ENCODE measurements at regions not wholly inside any gene's neighbourhood (a gene's known extent, or its start where the extent isn't known, plus 50 kb on each side); places are given as distances from the start of the nearest gene placed in this dataset.

DNA sequence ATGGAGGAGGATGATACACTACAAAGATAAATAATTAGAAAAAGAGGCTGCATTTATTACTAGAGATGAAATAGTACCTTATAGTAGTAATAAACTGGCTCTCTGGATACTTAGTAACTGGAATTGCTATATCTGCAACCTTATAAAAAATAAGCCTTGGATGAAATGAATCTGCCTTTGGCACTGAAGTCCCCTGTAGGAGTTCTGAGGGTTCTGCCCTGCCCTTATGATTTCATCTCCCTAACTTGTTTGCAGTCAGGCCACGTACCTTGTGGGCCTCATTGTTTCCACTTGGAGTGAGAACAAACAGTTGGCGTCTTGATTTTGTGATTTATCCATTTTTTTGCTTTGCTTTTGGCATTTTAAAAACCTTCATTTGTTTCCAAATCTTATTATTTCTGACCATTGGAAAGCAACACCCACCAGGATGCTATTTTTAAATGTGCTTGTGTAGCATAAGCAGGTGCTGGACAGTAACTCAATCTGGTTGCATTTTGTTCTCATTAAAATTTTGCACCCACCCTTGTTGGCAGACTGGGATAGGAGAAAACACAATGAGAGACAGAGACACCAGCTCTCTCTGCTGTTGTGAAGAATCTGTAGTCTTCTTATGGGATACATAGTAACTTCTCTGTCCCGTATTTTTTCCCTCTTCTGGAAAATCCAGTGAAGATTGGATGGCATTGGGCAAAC is 518.9 kb upstream of the SGCD start:
- Histone ChIP-seq H2AFZ (ENCODE audit: low read depth, low read length) (no peak overlapping the region), H3K9ac (ENCODE audit: low read depth, low read length) (no peak overlapping the region), H3K4me1 (ENCODE audit: insufficient read depth, low read length) (no peaks in the 10 kb centered on the region), H3K36me3 (ENCODE audit: insufficient read depth, low read length) (no peaks in the 10 kb centered on the region), H3K4me2 (ENCODE audit: insufficient read depth, low read length) (no peak overlapping the region), H3K79me2 (ENCODE audit: insufficient read depth, low read length) (no peaks in the 10 kb centered on the region), H4K20me1 (ENCODE audit: insufficient read depth, low read length) (no peaks in the 10 kb centered on the region), H3K4me3 (ENCODE audit: low read depth in 1 of 2, low read length in 2 of 2) (no peak overlapping the region), H3K9me3 (ENCODE audit: insufficient read depth, low read length, severe bottlenecking) (no peaks in the 10 kb centered on the region), H3K27me3 (ENCODE audit: insufficient read depth, low read length, poor library complexity) (no peaks in the 10 kb centered on the region), H3K27ac (ENCODE audit: low read length) (no peak overlapping the region)
- TF ChIP-seq CTCF (IDR thresholded peaks at IDR 0.05; ENCODE audit: borderline replicate concordance, extremely low read depth, low read length, poor library complexity, severe bottlenecking) (no peak), EZH2 (IDR thresholded peaks at IDR 0.05; ENCODE audit: borderline replicate concordance, low read depth, low read length, severe bottlenecking) (no peak)
- DNase-seq (no peak), ATAC-seq (ENCODE audit: insufficient read depth, low read depth) (no peak)

DNA sequence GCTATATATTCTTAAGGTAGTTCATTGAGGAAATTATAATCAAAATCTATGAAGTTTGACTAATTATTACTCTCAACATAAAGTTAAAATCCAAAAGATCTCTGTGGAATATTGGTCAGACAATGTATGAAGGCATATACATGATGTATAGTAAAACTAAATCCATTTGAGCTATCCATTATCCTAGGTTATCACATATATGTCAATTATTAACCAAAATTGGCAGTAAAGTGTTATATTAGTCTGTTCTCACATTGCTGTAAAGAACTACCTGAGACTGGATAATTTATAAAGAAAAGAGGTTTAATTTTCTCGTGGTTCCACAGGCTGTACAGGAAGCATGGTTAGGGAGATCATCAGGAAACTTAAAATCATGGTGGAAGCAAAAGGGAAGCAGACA is 511.7 kb upstream of the SGCD start:
- H3K4me1 ChIP-seq (ENCODE audit: insufficient read depth, low read length): no peaks in the 10 kb centered on the region
- H3K9ac ChIP-seq (ENCODE audit: low read depth, low read length): no peak overlapping the region
- H3K79me2 ChIP-seq (ENCODE audit: insufficient read depth, low read length): no peaks in the 10 kb centered on the region
- no peaks in the 10 kb centered on the region for H3K36me3 ChIP-seq (ENCODE audit: insufficient read depth, low read length)
- TF ChIP-seq CTCF (IDR thresholded peaks at IDR 0.05; ENCODE audit: borderline replicate concordance, extremely low read depth, low read length, poor library complexity, severe bottlenecking) (no peak), EZH2 (IDR thresholded peaks at IDR 0.05; ENCODE audit: borderline replicate concordance, low read depth, low read length, severe bottlenecking) (no peak)
- H3K4me3 ChIP-seq (ENCODE audit: low read depth in 1 of 2, low read length in 2 of 2): no peak overlapping the region
- no peaks in the 10 kb centered on the region for H3K27me3 ChIP-seq (ENCODE audit: insufficient read depth, low read length, poor library complexity)
- H3K9me3 ChIP-seq (ENCODE audit: insufficient read depth, low read length, severe bottlenecking): no peaks in the 10 kb centered on the region
- no peak overlapping the region for H2AFZ ChIP-seq (ENCODE audit: low read depth, low read length)
- H4K20me1 ChIP-seq (ENCODE audit: insufficient read depth, low read length): no peaks in the 10 kb centered on the region
- no peak overlapping the region for H3K4me2 ChIP-seq (ENCODE audit: insufficient read depth, low read length)
- DNase-seq: no peak
- H3K27ac ChIP-seq (ENCODE audit: low read length): no peak overlapping the region
- no peak for ATAC-seq (ENCODE audit: insufficient read depth, low read depth)

DNA sequence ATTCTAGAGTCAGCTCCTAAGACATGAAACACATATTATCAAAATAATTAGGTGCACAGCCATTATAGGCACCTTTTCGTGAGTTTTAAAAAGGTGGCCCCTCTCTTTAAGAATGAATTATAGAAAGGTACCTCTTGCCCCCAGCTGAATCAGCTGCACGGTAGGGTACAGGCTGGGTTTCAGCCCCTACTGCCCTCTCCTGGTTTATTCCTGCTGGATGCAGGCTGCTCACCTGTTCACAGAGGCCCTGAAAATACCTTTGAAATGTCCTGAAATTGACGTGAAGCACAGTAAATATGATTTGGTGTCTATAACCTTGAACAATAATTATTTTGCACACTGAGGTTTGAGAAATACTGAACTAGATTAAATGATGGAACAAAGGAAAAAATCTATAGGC is 504.8 kb upstream of the SGCD start:
- TF ChIP-seq CTCF (IDR thresholded peaks at IDR 0.05; ENCODE audit: borderline replicate concordance, extremely low read depth, low read length, poor library complexity, severe bottlenecking): no peak
- no peak for TF ChIP-seq EZH2 (IDR thresholded peaks at IDR 0.05; ENCODE audit: borderline replicate concordance, low read depth, low read length, severe bottlenecking)
- no peak for ATAC-seq (ENCODE audit: insufficient read depth, low read depth)

More for the DNA sequence above, 504.8 kb upstream of the SGCD start:
- Histone ChIP-seq H3K27ac (ENCODE audit: low read length) (no peak overlapping the region), H3K9me3 (ENCODE audit: insufficient read depth, low read length, severe bottlenecking) (no peaks in the 10 kb centered on the region), H3K27me3 (ENCODE audit: insufficient read depth, low read length, poor library complexity) (peaks cover 3% of the 10 kb centered on the region), H3K36me3 (ENCODE audit: insufficient read depth, low read length) (no peaks in the 10 kb centered on the region), H3K4me2 (ENCODE audit: insufficient read depth, low read length) (no peak overlapping the region), H3K4me3 (ENCODE audit: low read depth in 1 of 2, low read length in 2 of 2) (no peak overlapping the region), H3K4me1 (ENCODE audit: insufficient read depth, low read length) (no peaks in the 10 kb centered on the region), H3K79me2 (ENCODE audit: insufficient read depth, low read length) (no peaks in the 10 kb centered on the region), H2AFZ (ENCODE audit: low read depth, low read length) (no peak overlapping the region), H3K9ac (ENCODE audit: low read depth, low read length) (no peak overlapping the region), H4K20me1 (ENCODE audit: insufficient read depth, low read length) (no peaks in the 10 kb centered on the region)
- no peak for DNase-seq

Data from DND-41 (cell line).